ENCODE measurements at regions not wholly inside any gene's neighbourhood (a gene's known extent, or its start where the extent isn't known, plus 50 kb on each side); places are given as distances from the start of the nearest gene placed in this dataset.
"Not testable (repeated sequence)": the region's sequence is repeated elsewhere in the genome, so short reads cannot be mapped to it uniquely, and the experiment has no call there.

- DNase-seq, result no peak
Measured at GRCh38 chr1:239098400-239099037, 287.8 kb upstream of the CHRM3 start.

GRCh38 chr1:239091537-239091936 is 294.8 kb upstream of the CHRM3 start:
- DNase-seq, result no peak

DNA sequence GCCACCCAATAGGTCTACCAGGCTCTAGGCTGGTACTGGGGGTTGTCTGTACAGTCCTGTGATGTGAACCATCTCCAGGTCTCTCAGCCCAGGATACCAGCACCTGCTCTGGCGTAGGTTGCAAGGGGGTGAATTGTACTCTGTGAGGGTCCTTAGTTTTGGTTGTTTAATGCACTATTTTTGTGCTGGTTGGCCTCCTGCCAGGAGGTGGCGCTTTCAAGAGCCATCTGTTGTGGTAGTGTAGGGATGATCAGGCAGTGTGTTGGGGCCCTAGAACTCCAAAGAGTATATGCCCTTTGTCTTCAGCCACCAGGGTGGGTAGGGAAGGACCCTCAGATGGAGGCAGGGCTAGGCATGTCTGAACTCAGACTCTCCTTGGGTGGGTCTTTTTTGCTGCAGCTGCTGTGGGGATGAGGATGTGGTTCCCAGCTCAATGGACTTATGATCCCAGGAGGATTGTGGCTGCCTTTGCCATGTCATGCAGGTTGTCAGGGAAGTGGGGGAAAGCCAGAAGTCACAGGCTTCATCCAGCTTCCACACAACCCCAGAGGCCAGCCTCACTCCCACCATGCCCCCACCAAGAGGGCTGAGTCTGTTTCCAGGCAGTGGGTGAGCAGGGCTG is 301.8 kb upstream of the CHRM3 start:
- DNase-seq, result no peak

- DNase-seq, result not testable (repeated sequence)
Measured at GRCh38 chr1:239081947-239082346, 304.4 kb upstream of the CHRM3 start.

DNA sequence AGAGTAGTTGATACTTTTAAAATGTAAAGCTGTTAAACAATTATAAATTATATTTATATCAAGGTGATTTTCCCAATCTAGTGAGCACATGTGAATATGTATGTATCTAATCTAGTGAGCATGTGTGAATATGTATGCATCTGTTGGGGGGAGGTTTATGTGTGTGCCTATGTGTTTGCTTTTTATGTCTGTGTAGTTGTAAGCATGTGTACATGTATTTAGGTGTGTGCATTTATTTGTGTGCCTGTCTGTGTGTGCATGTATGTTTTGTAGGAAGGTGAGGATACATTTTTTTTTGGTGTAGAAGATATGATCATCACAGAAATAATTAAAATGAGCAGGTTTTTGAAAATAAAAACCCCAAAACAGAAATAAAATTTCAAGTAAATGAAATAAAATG is 318.9 kb upstream of the CHRM3 start:
- no peak for DNase-seq

DNA sequence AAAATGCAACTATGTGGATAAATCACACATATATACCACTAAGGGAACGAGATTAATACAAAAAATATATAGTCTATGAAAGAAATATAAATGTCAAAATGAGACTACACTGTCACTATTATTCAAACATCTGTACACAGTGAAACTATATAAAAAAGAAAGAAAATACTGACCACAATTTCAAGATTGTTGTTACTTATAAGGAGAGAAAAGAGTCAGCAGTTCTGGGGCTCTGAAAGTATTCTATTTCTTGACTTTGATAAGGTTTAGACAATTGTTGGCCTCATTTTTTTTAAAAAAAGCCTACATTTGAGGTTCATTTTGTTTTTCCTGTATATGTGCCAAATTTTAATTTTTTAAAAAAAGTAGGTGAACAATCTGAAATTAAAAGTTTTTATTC is 319.3 kb upstream of the CHRM3 start:
- DNase-seq, result no peak

GRCh38 chr1:239061770-239062169 is 324.6 kb upstream of the CHRM3 start:
- DNase-seq, result no peak

GRCh38 chr1:239058190-239058589 is 328.2 kb upstream of the CHRM3 start:
- DNase-seq, result peak; percentile 56

DNA sequence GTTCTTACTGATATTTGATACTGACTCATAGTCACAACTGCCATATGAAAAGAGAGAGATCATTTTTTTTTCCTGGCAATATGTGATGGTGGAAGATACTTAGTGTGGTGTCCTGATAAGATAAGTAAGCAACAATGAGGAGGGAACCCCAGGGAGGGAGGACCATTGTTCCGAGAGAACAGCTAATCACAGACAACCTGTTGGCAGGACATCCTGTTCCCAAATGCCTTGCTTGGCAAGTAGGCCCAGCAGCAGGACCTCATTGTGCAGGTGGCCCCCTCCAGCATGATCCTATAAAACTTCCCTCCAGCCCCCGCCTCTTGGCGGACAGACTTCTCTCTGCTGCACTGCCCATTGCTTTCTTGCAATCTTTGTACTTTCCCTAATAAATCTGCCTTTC is 329.4 kb upstream of the CHRM3 start:
- no peak for DNase-seq

DNA sequence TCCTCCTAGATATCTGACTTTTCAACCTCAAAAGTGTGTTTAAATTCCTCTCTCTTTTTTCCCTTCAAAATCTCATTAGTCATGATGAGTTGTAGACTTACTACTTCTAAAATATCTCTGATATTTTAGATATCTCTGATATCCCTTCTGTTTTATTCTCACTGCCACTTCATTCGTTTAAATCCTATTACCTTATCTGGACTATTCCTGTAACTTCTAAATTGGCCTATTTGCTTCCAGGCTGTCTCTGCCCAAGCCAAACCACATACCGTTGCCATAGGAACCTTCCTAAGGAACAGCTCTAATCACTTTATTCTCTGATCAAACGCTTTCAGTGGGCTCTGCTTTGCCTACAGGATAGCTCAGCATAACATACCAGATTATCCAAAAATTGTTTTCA is 333.1 kb upstream of the CHRM3 start:
- DNase-seq, result peak; percentile 45

DNA sequence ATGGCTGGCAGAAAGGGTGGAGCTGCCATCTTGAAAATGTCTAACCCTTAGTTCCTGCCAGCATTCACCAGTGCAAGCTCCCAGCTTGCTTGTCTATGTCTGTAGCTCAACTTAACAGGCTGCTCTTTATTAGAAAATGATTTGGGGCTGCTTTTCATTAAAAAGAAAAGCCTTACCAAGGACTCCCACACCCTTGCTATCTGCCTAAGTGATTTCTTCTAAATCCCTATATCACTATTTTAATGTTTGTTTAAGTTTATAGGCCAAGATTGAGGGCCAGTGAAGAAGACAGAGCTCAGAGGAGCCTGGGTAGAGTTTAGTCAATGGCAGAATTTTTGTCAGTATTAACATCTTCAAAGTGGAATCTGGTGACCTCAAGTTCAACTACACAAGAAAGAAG is 336.8 kb upstream of the CHRM3 start:
- DNase-seq, result no peak

- no peak for DNase-seq
Measured at GRCh38 chr1:239044829-239045228, 341.5 kb upstream of the CHRM3 start.

DNA sequence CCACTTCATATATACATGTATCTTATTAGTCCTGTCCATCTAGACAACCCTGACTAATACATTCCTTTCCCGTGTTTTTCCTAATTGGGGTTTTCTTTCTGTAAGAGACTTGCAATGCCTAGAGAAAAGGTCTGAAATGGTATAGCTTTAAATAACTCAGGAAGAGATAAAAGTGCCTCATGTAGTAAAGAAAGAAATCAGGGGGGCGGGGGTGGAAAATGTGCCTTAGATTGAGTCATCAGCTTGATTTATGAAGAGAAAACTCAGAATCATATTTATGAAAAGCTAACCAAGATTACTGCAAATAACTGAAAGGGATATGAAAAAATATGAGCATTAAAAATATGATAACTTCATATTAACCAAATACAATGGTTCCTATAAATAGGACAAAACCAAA is 345.8 kb upstream of the CHRM3 start:
- no peak for DNase-seq

GRCh38 chr1:239031310-239031709 is 355.1 kb upstream of the CHRM3 start:
- DNase-seq, result no peak

GRCh38 chr1:239025997-239026694 is 360.2 kb upstream of the CHRM3 start:
- DNase-seq, result no peak

DNA sequence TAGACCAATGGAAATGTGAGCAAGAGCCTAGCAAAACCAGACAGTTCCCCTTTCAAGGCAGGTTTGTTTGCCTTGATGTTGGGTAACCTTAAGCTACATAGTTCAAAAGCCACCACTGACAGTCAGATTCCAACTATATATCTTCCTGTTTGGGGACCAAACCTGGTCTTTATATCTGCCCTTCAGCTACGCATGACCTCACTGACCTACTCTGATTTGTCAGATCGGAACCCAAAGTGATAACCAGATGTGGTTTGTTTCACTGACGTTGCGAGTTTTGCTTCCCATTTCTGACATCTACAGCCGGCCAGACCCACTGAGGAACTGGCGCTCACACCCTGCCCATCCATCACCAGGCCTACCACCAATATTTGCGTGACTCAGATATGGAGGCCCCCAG is 361.1 kb upstream of the CHRM3 start:
- DNase-seq, result no peak

DNA sequence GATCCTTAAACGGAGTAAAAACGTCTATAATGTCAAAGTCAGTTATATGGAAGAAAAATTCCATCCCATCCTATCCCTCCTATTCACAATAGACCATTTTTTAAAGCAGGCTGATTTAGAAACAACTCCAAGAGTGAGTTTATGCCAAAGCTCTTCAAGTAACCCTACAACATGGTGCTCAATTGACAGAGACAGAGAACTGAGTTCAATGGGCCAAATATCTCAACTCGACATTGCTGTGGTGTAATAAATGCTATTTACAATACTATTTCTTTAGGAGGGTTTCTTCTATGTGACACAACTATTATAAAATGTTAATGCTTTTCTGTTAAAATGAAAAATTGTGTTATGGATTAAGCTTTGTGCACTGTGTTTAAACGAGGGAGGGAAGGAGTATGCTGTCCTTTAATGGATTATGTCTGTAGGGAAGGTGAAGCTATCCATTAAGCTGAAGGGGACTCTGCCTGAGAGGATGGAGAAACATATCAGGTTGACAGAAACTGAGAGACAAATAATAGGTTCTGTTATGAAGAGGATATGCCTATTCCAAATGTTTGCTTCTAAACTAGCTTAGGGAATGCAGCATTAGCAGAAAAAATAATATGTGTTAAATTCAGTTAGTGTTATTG is 362.5 kb upstream of the CHRM3 start:
- peak; percentile 66 for DNase-seq

GRCh38 chr1:239016337-239016736 is 370.0 kb upstream of the CHRM3 start:
- no peak for DNase-seq

- DNase-seq, result peak; percentile 87
Measured at GRCh38 chr1:239011382-239011781, 375.0 kb upstream of the CHRM3 start.

DNA sequence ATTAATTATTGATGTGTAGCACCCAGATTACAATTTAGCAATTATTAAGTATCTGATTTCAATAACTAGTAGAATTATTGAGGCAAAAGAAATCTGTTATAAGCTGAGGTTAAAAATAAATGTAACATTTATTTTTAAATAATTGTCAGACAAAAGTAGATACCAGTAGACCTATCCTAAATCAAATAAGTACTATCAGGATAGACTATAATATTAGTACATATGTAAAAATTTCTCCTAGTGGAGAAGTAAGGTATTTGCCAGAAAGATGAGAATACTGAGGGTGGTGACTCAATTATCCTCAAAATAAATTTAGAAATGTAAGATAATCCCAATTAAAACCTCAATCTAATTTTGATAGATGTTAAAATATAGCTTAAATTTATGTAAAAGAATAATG is 377.8 kb upstream of the CHRM3 start:
- no peak for DNase-seq

- peak; percentile 30 for DNase-seq
Measured at GRCh38 chr1:239006276-239006675, 380.1 kb upstream of the CHRM3 start.

- peak; percentile 79 for DNase-seq
Measured at GRCh38 chr1:238999944-239000343, 386.4 kb upstream of the CHRM3 start.

DNA sequence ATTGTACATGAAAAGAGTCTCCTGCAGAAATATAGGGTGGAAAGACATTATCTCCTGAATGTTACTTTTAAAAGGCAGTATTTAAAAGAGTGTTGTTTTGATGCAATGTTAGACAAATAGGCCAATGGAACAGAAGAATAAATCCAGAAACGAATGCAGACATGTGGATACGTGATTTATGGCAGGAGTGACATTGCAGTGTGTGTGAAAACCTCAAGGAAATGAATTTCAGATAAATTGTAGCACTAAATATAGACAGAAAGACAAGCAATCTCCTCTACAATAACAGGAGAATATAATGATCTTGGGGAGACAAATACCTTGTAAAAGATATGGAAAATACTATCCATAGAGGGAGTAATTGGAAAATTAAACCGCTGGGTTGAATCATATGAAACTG is 387.8 kb upstream of the CHRM3 start:
- no peak for DNase-seq

All from NCI-H82 (cell line).